GM19328 (cell line): ENCODE measurements at regions not wholly inside any gene's neighbourhood (a gene's known extent, or its start where the extent isn't known, plus 50 kb on each side); places are given as distances from the start of the nearest gene placed in this dataset.

Experiments used
- ATAC-seq: cut with Tn5 transposase; IDR thresholded peaks from one replicate; pipeline ENCODE4 v1.9.1; 2021; ENCODE audit warnings: mild to moderate bottlenecking, moderate library complexity; ENCODE audit not compliant: unreplicated experiment

GRCh38 chr12:28104903-28105864 is 85.1 kb upstream of the CCDC91 start:
- no peak for ATAC-seq

DNA sequence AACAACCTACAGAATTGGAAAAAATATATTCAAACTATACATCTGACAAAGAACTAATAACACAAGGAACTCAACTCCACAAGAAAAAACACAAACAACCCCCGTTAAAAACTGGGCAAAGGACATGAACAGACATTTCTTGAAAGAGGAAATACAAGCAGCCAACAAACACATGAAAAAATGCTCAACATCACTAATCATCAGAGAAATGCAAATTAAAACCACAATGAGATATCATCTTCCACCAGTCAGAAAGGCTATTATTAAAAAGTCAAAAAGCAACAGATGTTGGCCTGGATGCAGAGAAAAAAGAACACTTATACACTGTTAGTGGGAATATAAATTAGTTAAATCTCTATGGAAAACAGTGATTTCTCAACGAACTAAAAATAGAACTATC is 82.6 kb upstream of the CCDC91 start:
- no peak for ATAC-seq

DNA sequence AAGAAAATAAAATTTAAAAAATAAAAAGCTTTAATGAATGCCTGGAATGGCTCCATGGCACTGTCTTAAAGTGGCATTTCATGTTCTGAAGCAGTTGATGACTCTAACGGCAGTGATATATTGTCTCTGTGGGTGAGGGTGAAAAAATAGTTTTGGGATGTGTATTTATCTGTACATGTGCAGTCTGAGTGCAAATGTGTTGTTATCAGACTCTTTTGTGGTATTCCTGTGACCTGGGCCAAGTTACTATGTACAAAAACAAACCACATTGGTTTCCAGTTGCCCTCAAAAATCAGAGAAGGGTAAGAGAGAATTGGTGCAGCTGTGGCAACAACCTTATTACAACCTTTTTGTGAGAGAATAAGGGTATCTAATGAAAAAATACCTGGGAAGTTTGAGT is 81.7 kb upstream of the CCDC91 start:
- ATAC-seq, result no peak

DNA sequence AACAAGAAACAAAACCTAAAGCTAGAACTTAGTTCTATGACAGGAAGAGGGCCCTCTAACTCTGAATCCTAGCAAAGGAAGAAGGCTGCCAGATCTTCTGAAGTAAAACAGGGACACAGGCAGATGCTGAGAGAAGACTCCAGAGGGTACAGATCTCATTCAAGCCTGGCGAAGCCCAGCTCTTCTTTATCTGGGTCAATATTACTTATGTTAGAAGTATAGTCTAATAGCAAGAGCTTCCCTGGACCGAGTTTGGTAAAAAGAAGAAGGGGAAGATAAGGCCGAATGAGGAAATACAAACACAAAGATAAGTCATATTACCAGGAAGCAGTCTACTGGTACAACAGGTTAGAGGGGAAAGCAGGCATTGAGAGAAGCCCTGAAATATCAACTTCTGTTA is 79.9 kb upstream of the CCDC91 start:
- no peak for ATAC-seq

DNA sequence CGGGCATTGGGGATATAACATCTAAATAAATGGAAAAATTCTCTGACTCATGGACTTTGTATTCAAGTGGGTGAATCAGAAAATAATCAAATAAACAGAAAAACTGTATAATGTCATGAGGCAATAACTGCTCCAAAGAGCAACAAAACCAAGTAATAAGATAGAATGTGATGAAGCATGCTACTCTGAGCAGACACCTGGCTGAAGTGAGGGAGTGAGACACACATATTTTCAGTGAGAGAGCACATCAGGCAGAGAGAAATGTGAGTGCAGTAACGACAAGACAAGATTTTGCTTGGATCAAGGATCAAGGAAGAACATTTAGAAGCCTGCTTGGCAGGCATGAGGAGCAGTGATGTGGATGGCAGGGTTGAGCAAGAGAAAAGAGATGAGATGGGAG is 75.8 kb upstream of the CCDC91 start:
- no peak for ATAC-seq

- ATAC-seq, result no peak
Measured at GRCh38 chr12:28121433-28121832, 68.8 kb upstream of the CCDC91 start.

DNA sequence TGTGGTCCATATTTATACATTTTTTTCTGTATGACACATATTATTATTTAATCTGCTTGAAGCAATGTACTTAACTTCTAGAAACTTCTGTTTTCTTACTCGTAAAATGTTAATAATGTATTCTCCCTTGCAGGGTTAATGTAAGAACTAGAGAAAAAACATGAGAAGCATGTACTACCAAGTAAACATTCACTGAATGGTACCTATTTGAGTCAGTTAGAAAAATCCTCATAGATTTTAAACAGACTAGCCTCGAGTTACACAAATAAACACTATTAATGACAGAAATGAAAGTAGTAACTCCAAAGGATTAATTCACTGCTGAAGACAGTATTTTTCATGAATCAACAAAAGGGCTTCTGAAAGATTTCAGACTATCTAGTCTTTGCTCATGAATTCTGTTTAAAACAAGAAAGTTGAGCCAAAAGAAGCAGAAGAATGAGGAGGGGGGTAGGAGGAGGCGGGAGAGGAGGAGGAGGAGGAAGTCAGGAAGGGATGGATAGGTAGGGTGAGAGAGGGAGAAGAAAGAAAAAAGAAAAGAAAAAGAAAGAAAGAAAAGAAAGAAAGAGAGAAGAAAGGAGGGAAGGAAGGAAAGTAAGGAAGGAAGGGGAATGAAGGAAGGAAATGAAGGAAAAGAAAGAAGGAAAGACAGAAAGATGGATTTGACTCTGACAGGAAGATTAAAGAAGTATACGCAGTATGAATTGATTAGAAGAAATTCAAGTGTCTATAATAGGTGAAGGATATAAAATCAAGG is 68.2 kb upstream of the CCDC91 start:
- no peak for ATAC-seq

GRCh38 chr12:28122756-28123155 is 67.5 kb upstream of the CCDC91 start:
- no peak for ATAC-seq

GRCh38 chr12:28127455-28127854 is 62.8 kb upstream of the CCDC91 start:
- no peak for ATAC-seq

DNA sequence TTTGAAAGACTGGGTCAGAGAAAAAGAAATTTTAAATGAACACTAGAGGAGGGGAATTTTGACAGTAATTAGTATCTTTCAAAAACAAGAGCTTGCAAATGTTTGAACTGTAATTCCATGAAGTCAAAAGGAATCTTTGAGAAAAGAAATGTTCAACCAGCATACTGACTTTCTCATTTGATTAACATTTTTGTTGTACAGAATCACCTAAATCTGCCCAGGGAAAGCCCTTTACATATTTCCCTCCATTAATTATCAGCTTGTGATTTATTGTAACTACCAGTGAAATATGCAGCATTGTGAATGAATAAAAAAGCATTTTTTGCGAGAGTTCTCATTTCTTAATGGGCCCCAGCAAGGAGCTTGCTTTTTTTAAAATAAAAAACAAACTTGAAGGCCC is 61.2 kb upstream of the CCDC91 start:
- no peak for ATAC-seq

DNA sequence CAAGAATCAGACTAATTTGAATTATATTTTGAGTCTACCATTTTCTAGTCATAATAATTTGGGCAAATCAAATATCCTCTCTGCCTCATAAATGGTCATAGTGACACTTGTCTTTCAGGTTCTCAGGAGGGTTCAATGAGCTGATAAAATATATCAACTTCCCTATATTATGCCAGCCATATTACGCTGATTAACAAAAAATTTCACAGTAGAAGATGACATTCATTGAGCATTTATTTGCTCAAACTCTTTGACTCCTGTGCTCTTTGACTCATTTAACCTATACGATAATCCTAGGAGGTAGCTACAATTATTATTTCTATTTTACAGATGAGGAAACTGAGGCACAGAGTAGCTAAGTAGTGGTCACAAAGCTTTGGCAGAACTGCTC is 60.0 kb upstream of the CCDC91 start:
- ATAC-seq, result no peak

- no peak for ATAC-seq
Measured at GRCh38 chr12:28130625-28131598, 59.3 kb upstream of the CCDC91 start.

DNA sequence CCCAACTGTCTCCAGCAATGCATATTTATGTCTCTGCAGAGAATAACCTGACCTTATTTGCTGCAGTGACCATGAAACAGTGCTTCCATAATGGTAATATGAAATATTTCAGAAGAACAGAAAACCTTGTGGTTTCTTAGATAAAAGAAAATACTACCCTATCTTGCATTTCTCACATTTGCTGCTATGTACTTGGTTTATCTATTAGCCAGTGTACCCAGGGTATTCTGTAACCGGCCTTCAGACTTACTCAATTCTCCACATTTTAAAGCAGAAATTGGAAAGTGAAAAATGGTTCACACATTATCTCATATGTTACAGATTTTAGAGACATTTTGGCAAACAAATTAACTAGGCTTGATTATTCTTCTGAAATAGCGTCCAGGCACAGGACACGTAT is 57.9 kb upstream of the CCDC91 start:
- ATAC-seq, result no peak

DNA sequence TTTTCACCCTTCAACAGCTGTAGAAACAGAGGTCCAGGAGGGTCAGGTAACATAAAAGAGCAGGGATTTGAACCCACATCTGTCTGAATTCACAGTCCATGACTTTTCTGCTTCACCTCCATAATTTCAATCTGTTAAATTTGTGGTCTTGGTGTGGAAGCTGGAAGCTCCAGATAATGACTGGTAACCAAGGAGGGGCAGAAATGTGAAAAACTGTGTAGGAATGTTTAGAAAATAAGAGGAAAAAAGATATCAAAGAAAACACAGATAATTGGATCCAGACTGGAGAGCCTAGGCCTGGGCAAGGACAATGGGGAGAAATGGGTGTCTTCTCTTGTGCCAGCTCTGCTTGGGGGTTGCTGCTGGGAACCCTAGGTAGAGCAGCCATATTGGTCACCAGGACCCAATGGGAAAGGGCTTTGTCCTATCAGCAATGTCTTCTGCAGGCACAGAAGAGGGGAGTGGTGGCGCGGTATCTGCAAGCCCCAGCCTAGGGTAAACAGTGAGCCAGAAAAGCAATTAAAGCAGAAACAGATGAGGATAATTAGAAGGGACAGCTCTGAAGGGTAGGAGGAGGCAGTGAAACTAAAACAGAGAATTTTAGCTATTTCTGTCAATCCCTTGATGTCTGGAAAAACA is 54.3 kb upstream of the CCDC91 start:
- ATAC-seq, result no peak

DNA sequence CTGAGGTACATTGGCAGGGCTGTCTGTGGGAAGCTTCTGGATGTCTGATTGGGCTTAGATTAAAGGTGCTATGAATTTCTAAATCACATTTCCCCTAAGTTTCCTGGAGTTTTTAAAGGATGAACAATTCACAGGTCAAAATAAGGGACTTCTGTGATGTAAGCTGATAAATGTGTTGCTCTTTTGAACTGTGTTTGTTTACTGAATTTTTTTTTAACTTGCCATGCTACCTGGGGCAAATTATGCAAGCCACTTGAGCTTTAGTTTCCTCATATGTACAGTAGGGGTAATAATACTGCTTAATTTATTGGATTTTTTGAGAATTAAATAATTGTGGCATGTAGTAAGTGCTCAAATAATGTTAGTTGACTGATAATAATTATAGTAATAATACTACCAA is 52.8 kb upstream of the CCDC91 start:
- ATAC-seq, result no peak

- ATAC-seq, result no peak
Measured at GRCh38 chr12:28140404-28140803, 49.9 kb upstream of the CCDC91 start.
